ENCODE measurements at regions not wholly inside any gene's neighbourhood (a gene's known extent, or its start where the extent isn't known, plus 50 kb on each side); places are given as distances from the start of the nearest gene placed in this dataset.
"Not testable (repeated sequence)": the region's sequence is repeated elsewhere in the genome, so short reads cannot be mapped to it uniquely, and the experiment has no call there.

DNA sequence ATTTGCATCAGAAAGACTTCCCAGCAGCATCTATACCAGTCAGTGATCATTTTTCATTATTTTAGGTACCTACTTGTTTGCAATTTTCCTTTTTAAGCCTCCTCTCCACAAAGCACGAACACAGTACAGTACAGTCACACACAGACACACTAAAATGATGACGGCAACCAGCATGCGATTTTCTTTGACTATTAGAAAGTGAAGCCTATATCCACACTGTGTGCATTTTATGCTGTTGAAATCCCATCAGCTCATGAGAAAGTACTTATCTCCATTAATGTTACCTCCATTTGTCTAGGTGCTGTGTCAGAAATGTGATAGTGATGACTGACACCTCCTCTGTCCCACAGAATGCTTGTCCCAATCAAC is 294.7 kb upstream of the MEIS2 start:
- no peak for DNase-seq
- H3K36me3 ChIP-seq = no peaks in the 10 kb centered on the region
- TF ChIP-seq, protein P1, sequence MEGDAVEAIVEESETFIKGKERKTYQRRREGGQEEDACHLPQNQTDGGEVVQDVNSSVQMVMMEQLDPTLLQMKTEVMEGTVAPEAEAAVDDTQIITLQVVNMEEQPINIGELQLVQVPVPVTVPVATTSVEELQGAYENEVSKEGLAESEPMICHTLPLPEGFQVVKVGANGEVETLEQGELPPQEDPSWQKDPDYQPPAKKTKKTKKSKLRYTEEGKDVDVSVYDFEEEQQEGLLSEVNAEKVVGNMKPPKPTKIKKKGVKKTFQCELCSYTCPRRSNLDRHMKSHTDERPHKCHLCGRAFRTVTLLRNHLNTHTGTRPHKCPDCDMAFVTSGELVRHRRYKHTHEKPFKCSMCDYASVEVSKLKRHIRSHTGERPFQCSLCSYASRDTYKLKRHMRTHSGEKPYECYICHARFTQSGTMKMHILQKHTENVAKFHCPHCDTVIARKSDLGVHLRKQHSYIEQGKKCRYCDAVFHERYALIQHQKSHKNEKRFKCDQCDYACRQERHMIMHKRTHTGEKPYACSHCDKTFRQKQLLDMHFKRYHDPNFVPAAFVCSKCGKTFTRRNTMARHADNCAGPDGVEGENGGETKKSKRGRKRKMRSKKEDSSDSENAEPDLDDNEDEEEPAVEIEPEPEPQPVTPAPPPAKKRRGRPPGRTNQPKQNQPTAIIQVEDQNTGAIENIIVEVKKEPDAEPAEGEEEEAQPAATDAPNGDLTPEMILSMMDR (IDR thresholded peaks at IDR 0.05; ENCODE audit: low read depth, low read length) = no peak
- peaks cover 55% of the 10 kb centered on the region for H3K4me1 ChIP-seq
- no peaks in the 10 kb centered on the region; the same call in 1 of the 2 replicates for H3K9me3 ChIP-seq
- no peak overlapping the region for H3K4me3 ChIP-seq (ENCODE audit: low read depth, low read length)
- no peaks in the 10 kb centered on the region for H3K27me3 ChIP-seq

- TF ChIP-seq, protein P1 (IDR thresholded peaks at IDR 0.05; ENCODE audit: low read depth, low read length) = no peak
- H3K4me1 ChIP-seq = peaks cover 53% of the 10 kb centered on the region
- no peaks in the 10 kb centered on the region for H3K9me3 ChIP-seq
- H3K36me3 ChIP-seq = no peaks in the 10 kb centered on the region
- no peaks in the 10 kb centered on the region for H3K27me3 ChIP-seq
- peak overlapping the region; percentile 0; the same call in 1 of the 2 replicates for H3K4me3 ChIP-seq (ENCODE audit: low read depth, low read length)
- DNase-seq = peak; percentile 69
Observed at GRCh38 chr15:37397266-37398022, 297.1 kb upstream of the MEIS2 start.

GRCh38 chr15:37416103-37416502 is 315.8 kb upstream of the MEIS2 start:
- TF ChIP-seq, protein P1 (IDR thresholded peaks at IDR 0.05; ENCODE audit: low read depth, low read length) = no peak
- no peak for DNase-seq

DNA sequence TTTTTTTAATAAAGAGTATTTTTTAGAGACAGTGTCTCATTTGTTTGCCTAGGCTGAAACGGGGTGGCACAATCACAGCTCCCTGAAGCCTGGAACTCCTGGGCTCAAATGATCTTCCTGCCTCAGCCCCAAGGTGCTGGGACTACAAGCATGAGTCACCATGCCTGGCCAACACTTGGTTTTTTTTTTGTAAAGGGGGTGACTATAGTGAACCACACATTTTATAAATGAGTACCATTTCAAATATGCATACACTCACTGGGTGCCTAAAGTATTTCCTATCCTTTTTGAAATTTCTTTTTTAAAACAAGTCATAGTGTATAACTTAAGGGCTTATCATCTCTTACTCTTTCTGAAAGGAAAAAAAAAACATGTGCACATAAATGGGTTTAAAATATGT is 325.2 kb upstream of the MEIS2 start:
- no peak for DNase-seq

More at GRCh38 chr15:37416103-37416502, 315.8 kb upstream of the MEIS2 start:
- Histone ChIP-seq H3K4me3 (ENCODE audit: low read depth, low read length) (no peak overlapping the region), H3K9me3 (no peaks in the 10 kb centered on the region), H3K27me3 (no peaks in the 10 kb centered on the region), H3K4me1 (no peaks in the 10 kb centered on the region; the same call in 1 of the 2 replicates), H3K36me3 (no peaks in the 10 kb centered on the region)

DNA sequence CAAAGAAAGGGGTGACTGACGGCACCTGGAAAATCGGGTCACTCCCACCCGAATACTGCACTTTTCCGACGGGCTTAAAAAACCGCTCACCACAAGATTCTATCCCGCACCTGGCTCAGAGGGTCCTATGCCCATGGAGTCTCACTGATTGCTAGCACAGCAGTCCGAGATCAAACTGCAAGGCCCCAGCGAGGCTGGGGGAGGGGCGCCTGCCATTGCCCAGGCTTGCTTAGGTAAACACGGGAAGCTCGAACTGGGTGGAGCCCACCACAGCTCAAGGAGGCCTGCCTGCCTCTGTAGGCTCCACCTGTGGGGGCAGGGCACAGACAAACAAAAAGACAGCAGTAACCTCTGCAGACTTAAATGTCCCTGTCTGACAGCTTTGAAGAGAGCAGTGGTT is 327.0 kb upstream of the MEIS2 start:
- DNase-seq; H3K4me3 ChIP-seq (ENCODE audit: low read depth, low read length); H3K27me3 ChIP-seq; H3K9me3 ChIP-seq; H3K4me1 ChIP-seq; H3K36me3 ChIP-seq: not testable (repeated sequence)

More for the DNA sequence above, 325.2 kb upstream of the MEIS2 start:
- Histone ChIP-seq H3K9me3 (no peaks in the 10 kb centered on the region), H3K4me1 (no peaks in the 10 kb centered on the region), H3K4me3 (ENCODE audit: low read depth, low read length) (no peak overlapping the region), H3K36me3 (no peaks in the 10 kb centered on the region), H3K27me3 (no peaks in the 10 kb centered on the region)
- TF ChIP-seq, protein P1 (IDR thresholded peaks at IDR 0.05; ENCODE audit: low read depth, low read length) = no peak

GRCh38 chr15:37446921-37447320 is 346.6 kb upstream of the MEIS2 start:
- no peak for DNase-seq
- Histone ChIP-seq H3K4me1 (no peaks in the 10 kb centered on the region; the same call in 1 of the 2 replicates), H3K9me3 (no peaks in the 10 kb centered on the region), H3K27me3 (no peaks in the 10 kb centered on the region), H3K4me3 (ENCODE audit: low read depth, low read length) (no peak overlapping the region), H3K36me3 (no peaks in the 10 kb centered on the region)
- TF ChIP-seq, protein P1 (IDR thresholded peaks at IDR 0.05; ENCODE audit: low read depth, low read length) = no peak
